ENCODE measurements at regions not wholly inside any gene's neighbourhood (a gene's known extent, or its start where the extent isn't known, plus 50 kb on each side); places are given as distances from the start of the nearest gene placed in this dataset.
"Not testable (repeated sequence)": the region's sequence is repeated elsewhere in the genome, so short reads cannot be mapped to it uniquely, and the experiment has no call there.

- H3K4me1 ChIP-seq (ENCODE audit: control insufficient read depth in 2 of 3, insufficient read depth in 2 of 3, low read depth in 1 of 3, low read length in 3 of 3), result no peaks in the 10 kb centered on the region
- no peak for DNase-seq
- FAIRE-seq, result no peak
- no peak for TF ChIP-seq CTCF (IDR thresholded peaks at IDR 0.05; ENCODE audit: borderline replicate concordance, extremely low read depth, insufficient read depth)
- H3K27me3 ChIP-seq (ENCODE audit: control insufficient read depth, insufficient read depth, low read length), result no peaks in the 10 kb centered on the region
- intact Hi-C loops (cut with DNase I), result no loop called here
- H3K27ac ChIP-seq (ENCODE audit: low read depth in 2 of 2, low read length in 2 of 2), result no peak overlapping the region
- no peak overlapping the region for H3K9ac ChIP-seq (ENCODE audit: low read length in 3 of 3)
- no peaks in the 10 kb centered on the region for H3K9me3 ChIP-seq (ENCODE audit: control insufficient read depth in 2 of 3, insufficient read depth in 1 of 3, low read length in 3 of 3)
- no peaks in the 10 kb centered on the region for H3K36me3 ChIP-seq (ENCODE audit: control insufficient read depth in 2 of 3, insufficient read depth in 3 of 3, low read length in 3 of 3)
- H3K4me3 ChIP-seq (ENCODE audit: low read length in 3 of 3), result no peak overlapping the region
Measured at GRCh38 chr11:80929031-80929805, 1488.4 kb upstream of the TENM4 start.

- TF ChIP-seq CTCF (IDR thresholded peaks at IDR 0.05; ENCODE audit: borderline replicate concordance, extremely low read depth, insufficient read depth), result no peak
- intact Hi-C loops (cut with DNase I), result no loop called here
- H3K36me3 ChIP-seq (ENCODE audit: control insufficient read depth in 2 of 3, insufficient read depth in 3 of 3, low read length in 3 of 3), result no peaks in the 10 kb centered on the region
- no peaks in the 10 kb centered on the region for H3K4me1 ChIP-seq (ENCODE audit: control insufficient read depth in 2 of 3, insufficient read depth in 2 of 3, low read depth in 1 of 3, low read length in 3 of 3)
- H3K4me3 ChIP-seq (ENCODE audit: low read length in 3 of 3), result no peak overlapping the region
- H3K27ac ChIP-seq (ENCODE audit: low read depth in 2 of 2, low read length in 2 of 2), result no peak overlapping the region
- H3K27me3 ChIP-seq (ENCODE audit: control insufficient read depth, insufficient read depth, low read length), result no peaks in the 10 kb centered on the region
- peak in 1 of 5 donors; percentile 11 for DNase-seq
- FAIRE-seq, result no peak
- no peaks in the 10 kb centered on the region for H3K9me3 ChIP-seq (ENCODE audit: control insufficient read depth in 2 of 3, insufficient read depth in 1 of 3, low read length in 3 of 3)
- H3K9ac ChIP-seq (ENCODE audit: low read length in 3 of 3), result no peak overlapping the region
Measured at GRCh38 chr11:80925321-80925720, 1484.5 kb upstream of the TENM4 start.

GRCh38 chr11:80921310-80921709, 1480.5 kb upstream of the TENM4 start:
- H3K36me3 ChIP-seq (ENCODE audit: control insufficient read depth in 2 of 3, insufficient read depth in 3 of 3, low read length in 3 of 3); H3K4me3 ChIP-seq (ENCODE audit: low read length in 3 of 3); DNase-seq; H3K27me3 ChIP-seq (ENCODE audit: control insufficient read depth, insufficient read depth, low read length); H3K9ac ChIP-seq (ENCODE audit: low read length in 3 of 3); H3K9me3 ChIP-seq (ENCODE audit: control insufficient read depth in 2 of 3, insufficient read depth in 1 of 3, low read length in 3 of 3); intact Hi-C loops (cut with DNase I); FAIRE-seq; H3K4me1 ChIP-seq (ENCODE audit: control insufficient read depth in 2 of 3, insufficient read depth in 2 of 3, low read depth in 1 of 3, low read length in 3 of 3); H3K27ac ChIP-seq (ENCODE audit: low read depth in 2 of 2, low read length in 2 of 2): not testable (repeated sequence)

GRCh38 chr11:80916173-80916798, 1475.5 kb upstream of the TENM4 start:
- Histone ChIP-seq H3K4me3 (ENCODE audit: low read length in 3 of 3) (no peak overlapping the region), H3K27ac (ENCODE audit: low read depth in 2 of 2, low read length in 2 of 2) (no peak overlapping the region), H3K9ac (ENCODE audit: low read length in 3 of 3) (no peak overlapping the region), H3K4me1 (ENCODE audit: control insufficient read depth in 2 of 3, insufficient read depth in 2 of 3, low read depth in 1 of 3, low read length in 3 of 3) (no peaks in the 10 kb centered on the region), H3K36me3 (ENCODE audit: control insufficient read depth in 2 of 3, insufficient read depth in 3 of 3, low read length in 3 of 3) (no peaks in the 10 kb centered on the region), H3K27me3 (ENCODE audit: control insufficient read depth, insufficient read depth, low read length) (no peaks in the 10 kb centered on the region), H3K9me3 (ENCODE audit: control insufficient read depth in 2 of 3, insufficient read depth in 1 of 3, low read length in 3 of 3) (no peaks in the 10 kb centered on the region)
- DNase-seq (peak in 2 of 5 donors; percentile 10 to 29), FAIRE-seq (no peak)
- intact Hi-C loops (cut with DNase I), result no loop called here
- no peak for TF ChIP-seq CTCF (IDR thresholded peaks at IDR 0.05; ENCODE audit: borderline replicate concordance, extremely low read depth, insufficient read depth)
